ENCODE measurements at regions not wholly inside any gene's neighbourhood (a gene's known extent, or its start where the extent isn't known, plus 50 kb on each side); places are given as distances from the start of the nearest gene placed in this dataset.

GRCh38 chr14:58882577-58883018, 244.8 kb downstream of the DACT1 start:
- no peaks in the 10 kb centered on the region for H3K79me2 ChIP-seq (ENCODE audit: low read depth)
- H3F3A ChIP-seq (ENCODE audit: low read depth): no peaks in the 10 kb centered on the region
- H2AFZ ChIP-seq (replicated peaks): no peak overlapping the region
- H4K20me1 ChIP-seq (ENCODE audit: low read depth): no peaks in the 10 kb centered on the region
- H3K4me3 ChIP-seq: no peak overlapping the region
- H3K9ac ChIP-seq: no peak overlapping the region
- no peak for TF ChIP-seq EZH2 (IDR thresholded peaks at IDR 0.05)
- TF ChIP-seq EZH2phosphoT487 (IDR thresholded peaks at IDR 0.05): no peak
- TF ChIP-seq CTCF (IDR thresholded peaks at IDR 0.05): no peak
- no peaks in the 10 kb centered on the region for H3K9me3 ChIP-seq (ENCODE audit: low read depth)
- no peaks in the 10 kb centered on the region for H3K4me1 ChIP-seq
- Mint-ChIP-seq H3K27me3 (ENCODE audit: insufficient read depth, low read depth) (peaks cover 2% of the 10 kb centered on the region), H3K36me3 (no peaks in the 10 kb centered on the region), H3K9me3 (no peaks in the 10 kb centered on the region), H3K27ac (no peak overlapping the region), H3K4me3 (no peak overlapping the region), H3K4me1 (no peaks in the 10 kb centered on the region)
- DNase-seq (ENCODE audit: low spot score): no peak
- H3K27ac ChIP-seq: no peak overlapping the region
- no peaks in the 10 kb centered on the region for H3K27me3 ChIP-seq
- no peaks in the 10 kb centered on the region for H3K36me3 ChIP-seq
- no peak overlapping the region for H3K4me2 ChIP-seq

- H3K9me3 ChIP-seq (ENCODE audit: low read depth): no peaks in the 10 kb centered on the region
- peaks cover 2% of the 10 kb centered on the region for H3K27me3 Mint-ChIP-seq (ENCODE audit: insufficient read depth, low read depth)
- H3K4me1 Mint-ChIP-seq: no peaks in the 10 kb centered on the region
- H3K9ac ChIP-seq: no peak overlapping the region
- no peak overlapping the region for H3K4me2 ChIP-seq
- no peaks in the 10 kb centered on the region for H3K79me2 ChIP-seq (ENCODE audit: low read depth)
- no peaks in the 10 kb centered on the region for H3K27me3 ChIP-seq
- no peak overlapping the region for H3K4me3 ChIP-seq
- no peak overlapping the region for H2AFZ ChIP-seq (replicated peaks)
- no peaks in the 10 kb centered on the region for H3K9me3 Mint-ChIP-seq
- H3K27ac ChIP-seq: no peak overlapping the region
- H3K36me3 ChIP-seq: no peaks in the 10 kb centered on the region
- no peaks in the 10 kb centered on the region for H4K20me1 ChIP-seq (ENCODE audit: low read depth)
- DNase-seq (ENCODE audit: low spot score): no peak
- H3K27ac Mint-ChIP-seq: no peak overlapping the region
- TF ChIP-seq EZH2 (IDR thresholded peaks at IDR 0.05) (no peak), CTCF (IDR thresholded peaks at IDR 0.05) (peak; percentile 37), EZH2phosphoT487 (IDR thresholded peaks at IDR 0.05) (no peak)
- H3K36me3 Mint-ChIP-seq: no peaks in the 10 kb centered on the region
- H3F3A ChIP-seq (ENCODE audit: low read depth): no peaks in the 10 kb centered on the region
- no peak overlapping the region for H3K4me3 Mint-ChIP-seq
- H3K4me1 ChIP-seq: no peaks in the 10 kb centered on the region
Measured at GRCh38 chr14:58884442-58884841, 246.7 kb downstream of the DACT1 start.

GRCh38 chr14:58887931-58888330, 250.2 kb downstream of the DACT1 start:
- H3K4me3 Mint-ChIP-seq: no peak overlapping the region
- no peaks in the 10 kb centered on the region for H4K20me1 ChIP-seq (ENCODE audit: low read depth)
- no peaks in the 10 kb centered on the region for H3K36me3 ChIP-seq
- H3K27me3 Mint-ChIP-seq (ENCODE audit: insufficient read depth, low read depth): peaks cover 2% of the 10 kb centered on the region
- no peaks in the 10 kb centered on the region for H3K4me1 ChIP-seq
- H3K27ac ChIP-seq: no peak overlapping the region
- TF ChIP-seq EZH2phosphoT487 (IDR thresholded peaks at IDR 0.05) (no peak), EZH2 (IDR thresholded peaks at IDR 0.05) (no peak), CTCF (IDR thresholded peaks at IDR 0.05) (no peak)
- DNase-seq (ENCODE audit: low spot score): no peak
- H3K27ac Mint-ChIP-seq: no peak overlapping the region
- no peaks in the 10 kb centered on the region for H3K36me3 Mint-ChIP-seq
- no peaks in the 10 kb centered on the region for H3K9me3 ChIP-seq (ENCODE audit: low read depth)
- H3K27me3 ChIP-seq: no peaks in the 10 kb centered on the region
- no peaks in the 10 kb centered on the region for H3K4me1 Mint-ChIP-seq
- no peak overlapping the region for H3K4me2 ChIP-seq
- no peaks in the 10 kb centered on the region for H3F3A ChIP-seq (ENCODE audit: low read depth)
- H3K9me3 Mint-ChIP-seq: no peaks in the 10 kb centered on the region
- no peaks in the 10 kb centered on the region for H3K79me2 ChIP-seq (ENCODE audit: low read depth)
- no peak overlapping the region for H3K9ac ChIP-seq
- H2AFZ ChIP-seq (replicated peaks): no peak overlapping the region
- H3K4me3 ChIP-seq: no peak overlapping the region

All from neural progenitor cell (in vitro differentiated cells).